ENCODE measurements at regions not wholly inside any gene's neighbourhood (a gene's known extent, or its start where the extent isn't known, plus 50 kb on each side); places are given as distances from the start of the nearest gene placed in this dataset.

- DNase-seq (no peak), ATAC-seq (ENCODE audit: low read depth) (no peak)
- H2AFZ ChIP-seq (replicated peaks; ENCODE audit: low read length, poor library complexity), result no peak overlapping the region
- no peak overlapping the region for H4K91ac ChIP-seq (ENCODE audit: insufficient read depth, low read depth, low read length)
- H3K36me3 ChIP-seq (ENCODE audit: control insufficient read depth, insufficient read depth, low read length), result no peaks in the 10 kb centered on the region
- H3K27me3 ChIP-seq (ENCODE audit: control insufficient read depth, insufficient read depth, low read length), result peaks cover 3% of the 10 kb centered on the region
- no peak overlapping the region for H3K9ac ChIP-seq (ENCODE audit: low read depth, low read length)
- ChIA-PET POLR2A (ENCODE audit: unreplicated experiment) (no interaction called here), CTCF (no interaction called here)
- H2AK5ac ChIP-seq (ENCODE audit: low read depth, low read length), result no peak overlapping the region
- H3K4me2 ChIP-seq (ENCODE audit: low read depth, low read length), result no peak overlapping the region
- H3K18ac ChIP-seq (ENCODE audit: low read depth, low read length), result no peak overlapping the region
- H3K23ac ChIP-seq (ENCODE audit: low read depth, low read length), result no peak overlapping the region
- TF ChIP-seq CHD1 (IDR thresholded peaks at IDR 0.05; ENCODE audit: low read depth, low read length), result no peak
- TF ChIP-seq FOS (IDR thresholded peaks at IDR 0.05; ENCODE audit: low read depth, low read length), result no peak
- no peak for TF ChIP-seq MXI1 (IDR thresholded peaks at IDR 0.05; ENCODE audit: borderline replicate concordance, low read depth, low read length)
- no peak for TF ChIP-seq POLR2A (IDR thresholded peaks at IDR 0.05; ENCODE audit: low read depth, low read length)
- TF ChIP-seq RAD21 (IDR thresholded peaks at IDR 0.05; ENCODE audit: low read length), result no peak
- TF ChIP-seq, protein P1, sequence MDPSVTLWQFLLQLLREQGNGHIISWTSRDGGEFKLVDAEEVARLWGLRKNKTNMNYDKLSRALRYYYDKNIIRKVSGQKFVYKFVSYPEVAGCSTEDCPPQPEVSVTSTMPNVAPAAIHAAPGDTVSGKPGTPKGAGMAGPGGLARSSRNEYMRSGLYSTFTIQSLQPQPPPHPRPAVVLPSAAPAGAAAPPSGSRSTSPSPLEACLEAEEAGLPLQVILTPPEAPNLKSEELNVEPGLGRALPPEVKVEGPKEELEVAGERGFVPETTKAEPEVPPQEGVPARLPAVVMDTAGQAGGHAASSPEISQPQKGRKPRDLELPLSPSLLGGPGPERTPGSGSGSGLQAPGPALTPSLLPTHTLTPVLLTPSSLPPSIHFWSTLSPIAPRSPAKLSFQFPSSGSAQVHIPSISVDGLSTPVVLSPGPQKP (IDR thresholded peaks at IDR 0.05; ENCODE audit: borderline replicate concordance, low read depth, low read length), result no peak
- no peak for TF ChIP-seq MAFK (IDR thresholded peaks at IDR 0.05; ENCODE audit: low read depth, low read length)
- TF ChIP-seq, protein P2, sequence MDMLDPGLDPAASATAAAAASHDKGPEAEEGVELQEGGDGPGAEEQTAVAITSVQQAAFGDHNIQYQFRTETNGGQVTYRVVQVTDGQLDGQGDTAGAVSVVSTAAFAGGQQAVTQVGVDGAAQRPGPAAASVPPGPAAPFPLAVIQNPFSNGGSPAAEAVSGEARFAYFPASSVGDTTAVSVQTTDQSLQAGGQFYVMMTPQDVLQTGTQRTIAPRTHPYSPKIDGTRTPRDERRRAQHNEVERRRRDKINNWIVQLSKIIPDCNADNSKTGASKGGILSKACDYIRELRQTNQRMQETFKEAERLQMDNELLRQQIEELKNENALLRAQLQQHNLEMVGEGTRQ (IDR thresholded peaks at IDR 0.05; ENCODE audit: low read depth, low read length), result no peak
- no peak for TF ChIP-seq RFX5 (IDR thresholded peaks at IDR 0.05; ENCODE audit: low read depth, low read length)
- no peak for TF ChIP-seq CEBPB (IDR thresholded peaks at IDR 0.05; ENCODE audit: low read depth, low read length)
- TF ChIP-seq RCOR1 (IDR thresholded peaks at IDR 0.05; ENCODE audit: insufficient replicate concordance, low read length), result no peak
- no peak for TF ChIP-seq BHLHE40 (IDR thresholded peaks at IDR 0.05; ENCODE audit: low read depth, low read length)
- TF ChIP-seq CTCF (conservative IDR thresholded peaks at IDR 0.05; ENCODE audit: low read depth, low read length), result no peak
- no peak overlapping the region for H3K4me3 ChIP-seq (ENCODE audit: insufficient read depth, low read depth, low read length)
- no peak overlapping the region for H2AK9ac ChIP-seq (replicated peaks; ENCODE audit: low read depth, low read length, poor library complexity)
- BruUV-seq (replicated peaks), result no TSS peak
- H3K56ac ChIP-seq (ENCODE audit: extremely low read depth, insufficient read depth, low read length), result no peak overlapping the region
- H2BK120ac ChIP-seq (ENCODE audit: low read depth, low read length), result no peak overlapping the region
- H3K27ac ChIP-seq (ENCODE audit: insufficient read depth, low read length), result no peak overlapping the region
- WGBS, 2 experiments (ENCODE audit: extremely low coverage in 2 of 2, insufficient read length in 1 of 2), result no CpG with 5 or more reads among the region's 2 CpGs
- H2BK15ac ChIP-seq (ENCODE audit: low read depth, low read length), result no peak overlapping the region
- H2BK20ac ChIP-seq (ENCODE audit: low read depth, low read length), result no peak overlapping the region
- no peaks in the 10 kb centered on the region for H4K20me1 ChIP-seq (ENCODE audit: insufficient read depth, low read length)
- no peak overlapping the region for H2BK5ac ChIP-seq (ENCODE audit: low read depth, low read length, poor library complexity, severe bottlenecking)
- no peaks in the 10 kb centered on the region for H3K79me1 ChIP-seq (ENCODE audit: low read depth in 1 of 2, low read length in 2 of 2)
- no peaks in the 10 kb centered on the region for H3K9me3 ChIP-seq (ENCODE audit: control insufficient read depth, insufficient read depth, low read length)
- H3K4me1 ChIP-seq (ENCODE audit: control insufficient read depth, insufficient read depth, low read length), result no peaks in the 10 kb centered on the region; the same call in 1 of the 2 replicates
- H4K8ac ChIP-seq (ENCODE audit: low read depth in 2 of 2, low read length in 2 of 2), result no peak overlapping the region
- no peaks in the 10 kb centered on the region for H3K9me1 ChIP-seq (ENCODE audit: insufficient read depth, low read length)
- H4K5ac ChIP-seq (ENCODE audit: low read depth, low read length), result no peak overlapping the region
- dilution Hi-C loops (cut with HindIII; ENCODE audit: low sequenced_read_pairs, unreplicated experiment) (no loop called here), intact Hi-C loops (cut with micrococcal nuclease) (no loop called here), in situ Hi-C loops (cut with MboI; ENCODE audit: low sequenced_read_pairs) (no loop called here)
- H3K14ac ChIP-seq (replicated peaks; ENCODE audit: low read depth, low read length), result no peak overlapping the region
- H3K4ac ChIP-seq (ENCODE audit: low read depth, low read length), result no peak overlapping the region
Measured at GRCh38 chr1:185458670-185459069, 141.6 kb upstream of the IVNS1ABP start.

Data from IMR-90 (cell line).